ENCODE measurements at regions not wholly inside any gene's neighbourhood (a gene's known extent, or its start where the extent isn't known, plus 50 kb on each side); places are given as distances from the start of the nearest gene placed in this dataset.

DNA sequence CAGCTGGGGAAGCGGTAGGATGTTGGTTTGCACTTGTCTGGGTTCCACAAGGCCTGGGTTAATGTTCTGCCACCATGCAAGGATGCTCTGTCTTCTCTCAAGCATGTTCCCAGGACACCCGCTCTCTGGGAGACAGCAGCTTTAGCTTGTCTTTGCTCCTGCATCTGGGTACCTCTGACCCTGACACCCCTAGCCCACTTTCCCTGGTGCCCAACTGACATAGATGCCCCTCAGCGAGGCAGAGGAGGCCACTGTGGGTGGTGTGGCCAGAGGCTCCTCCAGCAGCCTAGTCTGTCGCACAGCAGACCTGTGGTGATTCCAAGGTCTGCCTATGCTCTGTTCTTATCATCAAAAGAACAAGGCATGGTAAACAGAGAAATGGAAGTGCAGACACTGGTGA is 83.6 kb upstream of the ALDH1L1 start:
- POLR2A ChIA-PET = no interaction called here
- Histone ChIP-seq H3K27me3 (replicated peaks in 1 of 2; ENCODE audit: control insufficient read depth in 2 of 2, extremely low read depth in 1 of 2, insufficient read depth in 2 of 2, low read length in 1 of 2) (peaks cover 0 to 51% of the 10 kb centered on the region in 2 experiments), H3K36me3 (ENCODE audit: control insufficient read depth in 2 of 2, extremely low read depth in 1 of 2, insufficient read depth in 1 of 2, low read length in 1 of 2) (no peaks in the 10 kb centered on the region), H3K27ac (ENCODE audit: low read length) (no peak overlapping the region), H3K4me1 (ENCODE audit: control insufficient read depth in 1 of 2, extremely low read depth in 1 of 2, insufficient read depth in 2 of 2, low read length in 2 of 2) (no peaks in the 10 kb centered on the region), H3K4me3 (ENCODE audit: control insufficient read depth in 1 of 2, extremely low read depth in 1 of 2, low read length in 1 of 2) (no peak overlapping the region), H3K9me3 (no peaks in the 10 kb centered on the region)
- Mint-ChIP-seq H3K4me3 (no peak overlapping the region), H3K4me1 (peaks cover 0 to 6% (median 0%) of the 10 kb centered on the region in 3 donors), H3K9me3 (no peaks in the 10 kb centered on the region), H3K36me3 (no peaks in the 10 kb centered on the region), H3K27me3 (peaks cover 29 to 32% of the 10 kb centered on the region in 2 donors), H3K27ac (no peak overlapping the region)
- DNase-seq = no peak
- WGBS (ENCODE audit: insufficient coverage) = 58% methylated on average over 2 of the region's 4 CpGs
- ATAC-seq (replicated peaks in 1 of 4) = no peak
- CTCF ChIA-PET = interaction anchor here in 1 of 2 donors (0.5 kb wide), 1 partner anchor 825 kb away, joined by 5 read pairs; no protein-coding TSS in a partner anchor

DNA sequence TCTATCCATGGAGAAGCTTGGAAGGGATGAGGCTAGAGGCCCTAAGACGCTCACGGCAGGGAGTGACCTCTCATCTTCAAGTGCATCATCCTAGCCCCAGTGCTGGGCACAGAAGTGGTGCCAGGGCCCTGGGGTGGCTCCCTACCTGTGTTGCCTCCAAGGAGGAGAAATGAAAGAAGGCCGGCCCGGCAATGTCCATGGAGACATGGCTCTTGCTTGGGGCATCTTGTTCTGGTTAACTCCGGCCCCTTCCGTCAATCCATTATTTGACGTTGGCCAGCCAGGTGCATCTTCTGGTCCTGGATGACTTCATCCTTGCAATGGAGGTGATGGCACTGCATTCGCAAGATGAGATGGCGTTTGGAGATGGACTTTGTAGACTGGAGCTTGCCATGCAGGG is 83.2 kb upstream of the ALDH1L1 start:
- H3K27ac ChIP-seq (ENCODE audit: low read length) = no peak overlapping the region
- DNase-seq (no peak), ATAC-seq (replicated peaks in 1 of 4) (no peak)
- H3K27ac Mint-ChIP-seq = no peak overlapping the region
- POLR2A ChIA-PET = no interaction called here
- CTCF ChIA-PET = interaction anchor here in 1 of 2 donors (0.5 kb wide), 1 partner anchor 825 kb away, joined by 5 read pairs; no protein-coding TSS in a partner anchor
- H3K36me3 ChIP-seq (ENCODE audit: control insufficient read depth in 2 of 2, extremely low read depth in 1 of 2, insufficient read depth in 1 of 2, low read length in 1 of 2) = no peaks in the 10 kb centered on the region
- WGBS (ENCODE audit: insufficient coverage) = 90% methylated on average over 8 of the region's 9 CpGs
- H3K36me3 Mint-ChIP-seq = no peaks in the 10 kb centered on the region
- no peaks in the 10 kb centered on the region for H3K9me3 ChIP-seq
- no peak overlapping the region for H3K4me3 ChIP-seq (ENCODE audit: control insufficient read depth in 1 of 2, extremely low read depth in 1 of 2, low read length in 1 of 2)
- H3K9me3 Mint-ChIP-seq = no peaks in the 10 kb centered on the region
- H3K4me1 Mint-ChIP-seq = peaks cover 0 to 6% (median 0%) of the 10 kb centered on the region in 3 donors
- peaks cover 28 to 29% of the 10 kb centered on the region in 2 donors for H3K27me3 Mint-ChIP-seq
- H3K4me3 Mint-ChIP-seq = no peak overlapping the region
- no peaks in the 10 kb centered on the region for H3K4me1 ChIP-seq (ENCODE audit: control insufficient read depth in 1 of 2, extremely low read depth in 1 of 2, insufficient read depth in 2 of 2, low read length in 2 of 2)
- H3K27me3 ChIP-seq (replicated peaks in 1 of 2; ENCODE audit: control insufficient read depth in 2 of 2, extremely low read depth in 1 of 2, insufficient read depth in 2 of 2, low read length in 1 of 2) = peaks cover 0 to 50% of the 10 kb centered on the region in 2 experiments

DNA sequence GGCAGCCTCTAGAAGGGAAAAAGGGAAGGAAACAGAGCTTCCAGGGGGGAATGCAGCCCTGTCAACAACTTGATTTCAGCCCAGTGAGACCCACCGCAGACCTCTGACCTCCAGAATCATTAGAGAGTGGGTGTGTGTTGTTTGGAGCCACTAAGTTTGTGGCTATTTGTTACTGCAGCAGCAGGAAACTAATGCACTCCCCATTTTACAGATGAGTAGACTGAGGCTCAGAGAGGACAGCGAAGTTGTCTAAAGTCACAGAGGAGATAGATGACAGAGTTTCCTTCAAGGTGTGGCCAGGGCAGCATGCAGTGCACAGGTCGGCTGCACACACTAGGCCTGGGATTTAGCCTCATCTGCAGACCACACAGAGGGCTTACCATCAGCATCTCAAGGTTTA is 81.8 kb upstream of the ALDH1L1 start:
- H3K27me3 ChIP-seq (replicated peaks in 1 of 2; ENCODE audit: control insufficient read depth in 2 of 2, extremely low read depth in 1 of 2, insufficient read depth in 2 of 2, low read length in 1 of 2) = peaks cover 0 to 40% of the 10 kb centered on the region in 2 experiments
- no peaks in the 10 kb centered on the region for H3K9me3 ChIP-seq
- H3K36me3 ChIP-seq (ENCODE audit: control insufficient read depth in 2 of 2, extremely low read depth in 1 of 2, insufficient read depth in 1 of 2, low read length in 1 of 2) = no peaks in the 10 kb centered on the region
- ChIA-PET CTCF (interaction anchor here in 1 of 2 donors (0.5 kb wide), 1 partner anchor 127 kb away, joined by 8 read pairs; no protein-coding TSS in a partner anchor), POLR2A (no interaction called here)
- no peaks in the 10 kb centered on the region for H3K36me3 Mint-ChIP-seq
- H3K27me3 Mint-ChIP-seq = peaks cover 17 to 26% of the 10 kb centered on the region in 2 donors
- H3K4me3 ChIP-seq (ENCODE audit: control insufficient read depth in 1 of 2, extremely low read depth in 1 of 2, low read length in 1 of 2) = no peak overlapping the region
- H3K9me3 Mint-ChIP-seq = no peaks in the 10 kb centered on the region
- H3K27ac ChIP-seq (ENCODE audit: low read length) = no peak overlapping the region
- WGBS (ENCODE audit: insufficient coverage) = 81% methylated on average over 3 of the region's 3 CpGs
- no peaks in the 10 kb centered on the region for H3K4me1 ChIP-seq (ENCODE audit: control insufficient read depth in 1 of 2, extremely low read depth in 1 of 2, insufficient read depth in 2 of 2, low read length in 2 of 2)
- no peak overlapping the region for H3K27ac Mint-ChIP-seq
- ATAC-seq (replicated peaks in 1 of 4) (no peak), DNase-seq (no peak)
- H3K4me3 Mint-ChIP-seq = no peak overlapping the region
- H3K4me1 Mint-ChIP-seq = peaks cover 0 to 2% (median 0%) of the 10 kb centered on the region in 3 donors

DNA sequence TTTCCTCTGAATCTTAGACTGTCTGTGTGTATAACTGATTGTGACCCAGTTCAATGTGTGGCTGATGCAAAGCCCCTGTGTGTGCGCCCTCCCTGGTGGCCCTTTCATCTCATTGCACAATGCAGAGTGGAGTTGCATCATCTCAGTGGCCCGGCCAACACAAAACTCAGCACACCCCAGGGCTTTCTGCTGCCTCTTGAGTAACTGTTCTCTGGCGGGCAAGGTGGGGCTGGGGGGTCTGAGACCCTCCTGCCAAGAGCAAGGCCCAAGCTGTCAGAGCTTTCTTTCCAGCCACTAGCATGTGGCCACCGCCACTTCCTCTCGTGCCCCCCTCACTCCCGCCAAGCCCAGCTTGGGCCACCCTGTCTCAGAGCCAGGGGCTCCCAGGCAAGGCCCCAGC is 80.7 kb upstream of the ALDH1L1 start:
- ChIA-PET POLR2A (no interaction called here), CTCF (no interaction called here)
- no peak overlapping the region for H3K4me3 ChIP-seq (ENCODE audit: control insufficient read depth in 1 of 2, extremely low read depth in 1 of 2, low read length in 1 of 2)
- H3K27ac Mint-ChIP-seq = no peak overlapping the region
- no peaks in the 10 kb centered on the region for H3K4me1 ChIP-seq (ENCODE audit: control insufficient read depth in 1 of 2, extremely low read depth in 1 of 2, insufficient read depth in 2 of 2, low read length in 2 of 2)
- H3K36me3 ChIP-seq (ENCODE audit: control insufficient read depth in 2 of 2, extremely low read depth in 1 of 2, insufficient read depth in 1 of 2, low read length in 1 of 2) = no peaks in the 10 kb centered on the region
- no peak overlapping the region for H3K4me3 Mint-ChIP-seq
- peaks cover 0 to 30% of the 10 kb centered on the region in 2 experiments for H3K27me3 ChIP-seq (replicated peaks in 1 of 2; ENCODE audit: control insufficient read depth in 2 of 2, extremely low read depth in 1 of 2, insufficient read depth in 2 of 2, low read length in 1 of 2)
- peaks cover 11 to 24% of the 10 kb centered on the region in 2 donors for H3K27me3 Mint-ChIP-seq
- H3K27ac ChIP-seq (ENCODE audit: low read length) = no peak overlapping the region
- no peaks in the 10 kb centered on the region for H3K9me3 ChIP-seq
- H3K4me1 Mint-ChIP-seq = no peaks in the 10 kb centered on the region
- no peaks in the 10 kb centered on the region for H3K36me3 Mint-ChIP-seq
- H3K9me3 Mint-ChIP-seq = no peaks in the 10 kb centered on the region
- no peak for DNase-seq
- no peak for ATAC-seq (replicated peaks in 1 of 4)
- 68% methylated on average over 5 of the region's 6 CpGs for WGBS (ENCODE audit: insufficient coverage)

DNA sequence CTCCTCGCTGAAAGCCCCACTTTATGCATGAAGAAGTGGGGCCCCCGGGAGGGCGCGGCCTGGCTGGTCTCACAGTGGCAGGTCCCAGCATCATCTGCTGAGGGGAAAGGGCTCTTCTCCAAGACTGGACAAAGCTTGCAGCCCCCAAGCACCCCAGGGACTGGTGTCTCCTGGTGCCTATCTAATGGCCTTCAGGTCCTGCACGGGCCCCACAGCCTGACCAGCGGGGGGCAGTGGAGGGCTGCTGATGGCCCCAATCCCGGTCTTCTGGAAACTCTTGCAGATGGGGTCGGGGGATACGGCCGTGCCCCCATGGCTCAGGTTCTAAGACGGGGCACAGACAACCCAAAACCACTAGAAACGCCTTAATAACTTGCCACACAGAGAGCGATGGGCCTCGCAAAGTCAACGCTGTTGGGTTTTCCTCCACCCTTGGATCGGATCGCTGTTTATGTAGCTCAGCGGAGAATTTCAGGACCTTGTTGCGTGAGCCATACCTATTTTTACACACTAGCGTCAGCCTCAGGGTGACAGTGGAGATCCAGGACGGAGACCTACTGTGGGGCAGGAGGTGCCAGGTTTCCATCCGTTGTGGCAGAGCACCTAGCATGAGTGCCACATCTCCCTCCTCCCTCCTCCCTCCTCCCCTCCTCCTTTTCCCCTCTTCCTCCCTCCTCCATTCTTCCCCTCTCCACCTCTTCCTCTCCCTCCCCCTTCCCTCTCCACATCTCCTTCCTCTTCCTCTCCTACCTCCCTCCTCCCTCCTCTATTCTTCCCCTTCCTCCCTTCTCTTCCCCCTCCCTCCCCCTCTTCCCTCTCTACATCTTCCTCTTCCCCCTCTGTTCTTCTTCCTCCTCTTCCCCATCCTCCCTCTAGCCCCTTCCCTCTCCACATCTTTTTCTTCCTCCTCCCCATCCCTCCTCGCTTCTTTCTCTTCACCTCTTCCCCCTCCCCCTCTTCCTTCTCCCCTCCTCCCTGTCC is 79.3 kb upstream of the ALDH1L1 start:
- ChIA-PET POLR2A (no interaction called here), CTCF (no interaction called here)
- no peaks in the 10 kb centered on the region for H3K4me1 Mint-ChIP-seq
- H3K27ac Mint-ChIP-seq = no peak overlapping the region
- no peaks in the 10 kb centered on the region for H3K4me1 ChIP-seq (ENCODE audit: control insufficient read depth in 1 of 2, extremely low read depth in 1 of 2, insufficient read depth in 2 of 2, low read length in 2 of 2)
- peaks cover 8 to 21% of the 10 kb centered on the region in 2 donors for H3K27me3 Mint-ChIP-seq
- ATAC-seq (replicated peaks in 1 of 4) (no peak), DNase-seq (no peak)
- H3K9me3 Mint-ChIP-seq = no peaks in the 10 kb centered on the region
- peaks cover 0 to 24% of the 10 kb centered on the region in 2 experiments for H3K27me3 ChIP-seq (replicated peaks in 1 of 2; ENCODE audit: control insufficient read depth in 2 of 2, extremely low read depth in 1 of 2, insufficient read depth in 2 of 2, low read length in 1 of 2)
- H3K4me3 ChIP-seq (ENCODE audit: control insufficient read depth in 1 of 2, extremely low read depth in 1 of 2, low read length in 1 of 2) = no peak overlapping the region
- WGBS (ENCODE audit: insufficient coverage) = 68% methylated on average over 22 of the region's 23 CpGs
- no peaks in the 10 kb centered on the region for H3K36me3 ChIP-seq (ENCODE audit: control insufficient read depth in 2 of 2, extremely low read depth in 1 of 2, insufficient read depth in 1 of 2, low read length in 1 of 2)
- no peaks in the 10 kb centered on the region for H3K36me3 Mint-ChIP-seq
- no peak overlapping the region for H3K27ac ChIP-seq (ENCODE audit: low read length)
- H3K9me3 ChIP-seq = no peaks in the 10 kb centered on the region
- no peak overlapping the region for H3K4me3 Mint-ChIP-seq

DNA sequence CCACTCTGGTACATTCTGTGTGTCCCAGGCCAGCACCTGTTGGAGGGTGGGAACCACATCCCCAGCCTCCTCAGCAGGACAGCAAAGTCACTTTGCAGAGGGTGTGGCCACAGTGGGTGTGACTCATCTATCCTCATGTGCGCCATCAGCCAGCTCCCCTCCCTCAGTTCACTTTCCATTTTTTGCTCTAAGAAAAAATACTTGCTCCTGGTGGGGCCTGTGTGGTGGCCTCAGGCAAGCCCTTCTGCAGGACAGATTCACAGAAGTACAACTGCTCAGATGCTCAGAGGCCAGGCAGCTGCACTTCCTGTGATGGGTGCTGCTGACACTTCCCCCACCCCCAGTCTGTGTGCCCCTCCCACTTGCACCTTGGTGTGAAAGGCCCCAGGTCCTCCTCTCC is 78.3 kb upstream of the ALDH1L1 start:
- Histone ChIP-seq H3K27me3 (replicated peaks in 1 of 2; ENCODE audit: control insufficient read depth in 2 of 2, extremely low read depth in 1 of 2, insufficient read depth in 2 of 2, low read length in 1 of 2) (peaks cover 0 to 17% of the 10 kb centered on the region in 2 experiments), H3K4me3 (ENCODE audit: control insufficient read depth in 1 of 2, extremely low read depth in 1 of 2, low read length in 1 of 2) (no peak overlapping the region), H3K9me3 (no peaks in the 10 kb centered on the region), H3K36me3 (ENCODE audit: control insufficient read depth in 2 of 2, extremely low read depth in 1 of 2, insufficient read depth in 1 of 2, low read length in 1 of 2) (no peaks in the 10 kb centered on the region), H3K4me1 (ENCODE audit: control insufficient read depth in 1 of 2, extremely low read depth in 1 of 2, insufficient read depth in 2 of 2, low read length in 2 of 2) (no peaks in the 10 kb centered on the region), H3K27ac (ENCODE audit: low read length) (no peak overlapping the region)
- POLR2A ChIA-PET = no interaction called here
- Mint-ChIP-seq H3K4me3 (no peak overlapping the region), H3K4me1 (no peaks in the 10 kb centered on the region), H3K9me3 (no peaks in the 10 kb centered on the region), H3K36me3 (no peaks in the 10 kb centered on the region), H3K27me3 (peaks cover 8 to 20% of the 10 kb centered on the region in 2 donors), H3K27ac (no peak overlapping the region)
- no peak for ATAC-seq (replicated peaks in 1 of 4)
- WGBS (ENCODE audit: insufficient coverage) = 33% methylated on average over 1 of the region's 1 CpG
- DNase-seq = no peak
- CTCF ChIA-PET = no interaction called here
